ENCODE measurements at regions not wholly inside any gene's neighbourhood (a gene's known extent, or its start where the extent isn't known, plus 50 kb on each side); places are given as distances from the start of the nearest gene placed in this dataset.

- Mint-ChIP-seq H3K27me3 (ENCODE audit: low read depth in 3 of 3) (peaks cover 0 to 13% (median 8%) of the 10 kb centered on the region in 3 donors), H3K4me1 (no peaks in the 10 kb centered on the region), H3K27ac (no peak overlapping the region), H3K4me3 (no peak overlapping the region), H3K9me3 (peaks cover 3 to 17% (median 7%) of the 10 kb centered on the region in 7 donors), H3K36me3 (no peaks in the 10 kb centered on the region)
- no peak for DNase-seq
- Histone ChIP-seq H3K4me3 (replicated peaks in 1 of 3; ENCODE audit: low read depth in 2 of 3, low read length in 3 of 3) (no peak overlapping the region), H3K4me1 (ENCODE audit: control insufficient read depth in 1 of 2, insufficient read depth in 2 of 2, low read length in 2 of 2) (no peaks in the 10 kb centered on the region), H2AFZ (ENCODE audit: insufficient read depth, low read depth, low read length, poor library complexity, severe bottlenecking) (no peak overlapping the region), H3K9me3 (replicated peaks in 1 of 2; ENCODE audit: control insufficient read depth in 1 of 2, insufficient read depth in 1 of 2, low read length in 2 of 2) (peaks cover 0 to 8% of the 10 kb centered on the region in 2 donors), H3K36me3 (replicated peaks in 1 of 2; ENCODE audit: control insufficient read depth in 1 of 2, insufficient read depth in 2 of 2, low read length in 2 of 2) (no peaks in the 10 kb centered on the region), H3K27me3 (ENCODE audit: control insufficient read depth in 2 of 2, insufficient read depth in 2 of 2, low read length in 2 of 2) (no peaks in the 10 kb centered on the region), H3K4me2 (replicated peaks; ENCODE audit: extremely low read depth, low read length, poor library complexity, severe bottlenecking) (no peak overlapping the region), H4K20me1 (ENCODE audit: insufficient read depth, low read length) (no peaks in the 10 kb centered on the region), H3K27ac (ENCODE audit: low read depth in 1 of 2, low read length in 2 of 2) (no peak overlapping the region), H3K9ac (ENCODE audit: insufficient read depth, low read length, poor library complexity, severe bottlenecking) (no peak overlapping the region), H3K79me2 (ENCODE audit: insufficient read depth, low read length) (no peaks in the 10 kb centered on the region)
- TF ChIP-seq, protein P1, sequence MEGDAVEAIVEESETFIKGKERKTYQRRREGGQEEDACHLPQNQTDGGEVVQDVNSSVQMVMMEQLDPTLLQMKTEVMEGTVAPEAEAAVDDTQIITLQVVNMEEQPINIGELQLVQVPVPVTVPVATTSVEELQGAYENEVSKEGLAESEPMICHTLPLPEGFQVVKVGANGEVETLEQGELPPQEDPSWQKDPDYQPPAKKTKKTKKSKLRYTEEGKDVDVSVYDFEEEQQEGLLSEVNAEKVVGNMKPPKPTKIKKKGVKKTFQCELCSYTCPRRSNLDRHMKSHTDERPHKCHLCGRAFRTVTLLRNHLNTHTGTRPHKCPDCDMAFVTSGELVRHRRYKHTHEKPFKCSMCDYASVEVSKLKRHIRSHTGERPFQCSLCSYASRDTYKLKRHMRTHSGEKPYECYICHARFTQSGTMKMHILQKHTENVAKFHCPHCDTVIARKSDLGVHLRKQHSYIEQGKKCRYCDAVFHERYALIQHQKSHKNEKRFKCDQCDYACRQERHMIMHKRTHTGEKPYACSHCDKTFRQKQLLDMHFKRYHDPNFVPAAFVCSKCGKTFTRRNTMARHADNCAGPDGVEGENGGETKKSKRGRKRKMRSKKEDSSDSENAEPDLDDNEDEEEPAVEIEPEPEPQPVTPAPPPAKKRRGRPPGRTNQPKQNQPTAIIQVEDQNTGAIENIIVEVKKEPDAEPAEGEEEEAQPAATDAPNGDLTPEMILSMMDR (IDR thresholded peaks at IDR 0.05), result no peak
- intact Hi-C loops (cut with micrococcal nuclease), result no loop called here
These were observed 89.3 kb upstream of the SIM2 start for GRCh38 chr21:36609654-36610053.

GRCh38 chr21:36610201-36610600 lies 88.7 kb upstream of the SIM2 start:
- Histone ChIP-seq H3K4me2 (replicated peaks; ENCODE audit: extremely low read depth, low read length, poor library complexity, severe bottlenecking) (no peak overlapping the region), H3K9me3 (replicated peaks in 1 of 2; ENCODE audit: control insufficient read depth in 1 of 2, insufficient read depth in 1 of 2, low read length in 2 of 2) (peaks cover 0 to 12% of the 10 kb centered on the region in 2 donors), H2AFZ (ENCODE audit: insufficient read depth, low read depth, low read length, poor library complexity, severe bottlenecking) (no peak overlapping the region), H3K36me3 (replicated peaks in 1 of 2; ENCODE audit: control insufficient read depth in 1 of 2, insufficient read depth in 2 of 2, low read length in 2 of 2) (no peaks in the 10 kb centered on the region), H3K4me1 (ENCODE audit: control insufficient read depth in 1 of 2, insufficient read depth in 2 of 2, low read length in 2 of 2) (no peaks in the 10 kb centered on the region), H3K27me3 (ENCODE audit: control insufficient read depth in 2 of 2, insufficient read depth in 2 of 2, low read length in 2 of 2) (no peaks in the 10 kb centered on the region), H3K4me3 (replicated peaks in 1 of 3; ENCODE audit: low read depth in 2 of 3, low read length in 3 of 3) (no peak overlapping the region), H3K9ac (ENCODE audit: insufficient read depth, low read length, poor library complexity, severe bottlenecking) (no peak overlapping the region), H4K20me1 (ENCODE audit: insufficient read depth, low read length) (no peaks in the 10 kb centered on the region), H3K27ac (ENCODE audit: low read depth in 1 of 2, low read length in 2 of 2) (no peak overlapping the region), H3K79me2 (ENCODE audit: insufficient read depth, low read length) (no peaks in the 10 kb centered on the region)
- DNase-seq, result no peak
- no peak overlapping the region for H3K4me3 Mint-ChIP-seq
- H3K36me3 Mint-ChIP-seq, result no peaks in the 10 kb centered on the region
- peaks cover 5 to 17% (median 8%) of the 10 kb centered on the region in 7 donors for H3K9me3 Mint-ChIP-seq
- H3K27me3 Mint-ChIP-seq (ENCODE audit: low read depth in 3 of 3), result peaks cover 0 to 13% (median 6%) of the 10 kb centered on the region in 3 donors
- no peak overlapping the region for H3K27ac Mint-ChIP-seq
- WGBS (ENCODE audit: insufficient coverage), result 100% methylated on average over 1 of the region's 1 CpG
- no peaks in the 10 kb centered on the region for H3K4me1 Mint-ChIP-seq
- TF ChIP-seq, protein P1 (IDR thresholded peaks at IDR 0.05), result no peak
- intact Hi-C loops (cut with micrococcal nuclease), result no loop called here

Measured in CD14-positive monocyte (primary cell).